Retinal pigment epithelial cell (primary cell): ENCODE measurements at regions not wholly inside any gene's neighbourhood (a gene's known extent, or its start where the extent isn't known, plus 50 kb on each side); places are given as distances from the start of the nearest gene placed in this dataset.
A peak's percentile ranks its signal among the peaks of the same experiment; 100 is the strongest.

Experiments
- DNase-seq: peaks from one replicate; pipeline ENCODE4 v3.0.0-alpha.2; 2010; ENCODE audit warnings: low read depth
- H3K4me3 ChIP-seq: 2 replicates; pipeline ENCODE4 v1.5.1; 2011; ENCODE audit warnings: mild to moderate bottlenecking, low read length, control low read depth, moderate library complexity
- TF ChIP-seq, protein P1 (sequence below): conservative IDR thresholded peaks from 2 replicates; pipeline ENCODE4 v1.5.1; 2011; ENCODE audit warnings: low read depth, low read length, control low read depth, inconsistent platforms

DNA sequence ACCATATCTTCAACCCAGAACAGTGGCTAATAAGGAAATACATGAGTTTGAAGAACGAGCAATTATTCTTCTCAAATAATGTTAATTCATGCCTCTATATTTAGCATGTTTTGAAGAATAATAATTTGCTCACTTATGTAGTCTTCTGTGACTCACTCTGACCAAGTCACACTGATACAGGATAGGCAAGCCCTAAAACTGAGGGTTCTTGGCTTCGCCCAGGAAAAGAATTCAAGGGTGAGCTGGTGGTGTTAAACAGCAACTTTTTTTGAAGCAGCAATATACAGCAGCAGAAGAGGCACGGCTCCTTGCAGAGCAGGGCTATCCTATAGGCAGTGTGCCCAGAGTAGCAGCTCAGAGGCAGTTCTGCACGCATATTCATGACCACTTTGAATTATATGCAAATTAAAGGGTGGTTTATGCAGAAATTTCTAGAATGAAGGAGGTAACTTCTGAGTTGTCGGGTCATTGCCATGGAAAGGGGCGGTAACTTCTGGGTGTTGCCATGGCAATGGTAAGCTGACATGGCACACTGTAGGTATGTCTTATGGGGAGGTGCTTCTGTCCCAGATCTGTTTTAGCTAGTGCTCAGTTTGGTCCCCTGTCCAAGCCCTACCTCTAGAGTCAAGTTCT, 200.6 kb downstream of the RND3 start:
- DNase-seq: no peak
- TF ChIP-seq, protein P1, sequence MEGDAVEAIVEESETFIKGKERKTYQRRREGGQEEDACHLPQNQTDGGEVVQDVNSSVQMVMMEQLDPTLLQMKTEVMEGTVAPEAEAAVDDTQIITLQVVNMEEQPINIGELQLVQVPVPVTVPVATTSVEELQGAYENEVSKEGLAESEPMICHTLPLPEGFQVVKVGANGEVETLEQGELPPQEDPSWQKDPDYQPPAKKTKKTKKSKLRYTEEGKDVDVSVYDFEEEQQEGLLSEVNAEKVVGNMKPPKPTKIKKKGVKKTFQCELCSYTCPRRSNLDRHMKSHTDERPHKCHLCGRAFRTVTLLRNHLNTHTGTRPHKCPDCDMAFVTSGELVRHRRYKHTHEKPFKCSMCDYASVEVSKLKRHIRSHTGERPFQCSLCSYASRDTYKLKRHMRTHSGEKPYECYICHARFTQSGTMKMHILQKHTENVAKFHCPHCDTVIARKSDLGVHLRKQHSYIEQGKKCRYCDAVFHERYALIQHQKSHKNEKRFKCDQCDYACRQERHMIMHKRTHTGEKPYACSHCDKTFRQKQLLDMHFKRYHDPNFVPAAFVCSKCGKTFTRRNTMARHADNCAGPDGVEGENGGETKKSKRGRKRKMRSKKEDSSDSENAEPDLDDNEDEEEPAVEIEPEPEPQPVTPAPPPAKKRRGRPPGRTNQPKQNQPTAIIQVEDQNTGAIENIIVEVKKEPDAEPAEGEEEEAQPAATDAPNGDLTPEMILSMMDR: no peak
- H3K4me3 ChIP-seq: no peak overlapping the region

DNA sequence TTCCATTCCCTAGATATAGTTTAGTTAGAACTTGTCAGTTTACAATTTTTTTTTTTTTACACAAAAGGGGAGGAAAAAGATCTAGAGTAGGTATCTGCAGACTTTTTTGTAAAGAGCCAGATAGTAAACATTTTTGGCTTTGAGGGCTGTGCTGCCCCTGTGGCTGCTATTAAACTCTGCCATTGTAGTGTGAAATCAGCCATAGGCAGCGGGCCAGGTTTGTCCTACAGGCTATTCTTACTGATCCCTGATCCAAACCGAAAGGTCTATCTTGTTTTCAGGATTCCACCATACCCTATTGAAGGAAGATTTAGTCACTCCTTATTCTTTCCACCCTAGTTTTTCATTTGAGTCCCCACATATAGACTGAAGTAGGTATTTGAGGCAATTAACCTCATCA, 203.4 kb downstream of the RND3 start:
- DNase-seq: no peak
- TF ChIP-seq, protein P1: no peak
- no peak overlapping the region for H3K4me3 ChIP-seq

DNA sequence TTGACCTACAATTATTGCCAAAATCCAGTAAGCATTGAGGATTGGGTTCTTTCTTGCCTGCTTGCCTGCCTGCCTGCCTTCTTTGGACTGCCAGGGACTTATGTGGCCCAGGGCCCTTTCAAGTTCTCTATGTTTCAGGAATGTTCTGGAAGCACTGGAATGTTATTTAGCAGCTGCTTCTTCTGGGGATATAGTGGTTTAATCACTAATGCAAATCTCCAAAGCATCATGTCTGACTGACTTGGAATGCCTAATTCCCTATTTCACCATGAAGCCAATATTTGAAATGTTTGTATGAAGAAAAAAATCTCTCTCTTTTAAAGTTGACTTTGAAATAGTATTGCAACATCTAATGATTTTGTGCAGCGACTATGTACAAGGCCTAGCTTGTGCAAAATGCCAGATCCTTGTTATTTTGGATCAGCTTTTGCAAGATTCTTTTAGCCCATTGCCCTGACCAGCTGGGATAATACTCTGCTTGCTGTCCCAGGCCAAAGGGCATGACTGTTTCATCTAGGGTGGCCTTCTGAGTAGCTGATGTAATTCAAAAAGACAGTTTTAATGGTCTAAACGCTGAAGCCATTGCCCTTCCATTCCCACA, 204.6 kb downstream of the RND3 start:
- no peak overlapping the region for H3K4me3 ChIP-seq
- TF ChIP-seq, protein P1: no peak
- peak; percentile 69 for DNase-seq

DNA sequence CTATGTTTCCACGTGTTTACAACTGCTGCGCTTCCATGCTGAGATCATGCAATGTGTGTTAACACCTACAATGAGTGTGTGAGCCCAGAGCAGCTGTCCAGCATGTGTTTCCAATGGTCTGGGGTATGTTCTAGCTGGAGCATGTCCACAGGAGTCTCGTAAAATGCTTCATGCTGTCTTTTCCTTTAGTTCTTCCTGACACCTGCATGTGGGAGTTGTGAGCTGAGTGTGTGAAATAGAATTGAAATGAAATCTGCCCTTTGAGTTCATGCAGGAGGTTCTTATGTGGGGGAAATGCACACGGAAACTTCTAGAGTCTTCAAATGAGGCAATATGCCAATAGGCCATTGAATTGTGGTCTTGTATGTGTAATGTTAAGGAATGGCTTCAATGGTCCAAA, 205.1 kb downstream of the RND3 start:
- no peak overlapping the region for H3K4me3 ChIP-seq
- TF ChIP-seq, protein P1: no peak
- DNase-seq: no peak

DNA sequence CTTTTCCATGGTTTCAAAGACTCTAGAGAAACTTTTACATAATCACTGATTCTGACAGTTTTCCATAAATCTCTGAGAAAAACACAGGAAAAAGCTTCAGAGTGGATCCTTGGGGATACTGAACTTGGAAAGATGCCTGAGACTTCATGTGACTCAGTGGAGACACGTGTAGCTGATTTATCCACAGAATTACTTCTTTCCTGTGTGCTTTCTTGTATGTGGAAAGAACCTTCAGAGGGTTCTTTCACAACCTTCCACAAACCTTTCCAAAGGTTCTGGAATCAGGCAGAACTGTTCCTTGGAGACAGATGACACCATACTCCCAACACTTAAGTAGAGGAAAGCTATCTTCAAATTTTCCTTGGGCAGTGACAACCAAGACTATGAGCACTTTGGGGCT, 207.2 kb downstream of the RND3 start:
- TF ChIP-seq, protein P1: no peak
- DNase-seq: no peak
- no peak overlapping the region for H3K4me3 ChIP-seq

DNA sequence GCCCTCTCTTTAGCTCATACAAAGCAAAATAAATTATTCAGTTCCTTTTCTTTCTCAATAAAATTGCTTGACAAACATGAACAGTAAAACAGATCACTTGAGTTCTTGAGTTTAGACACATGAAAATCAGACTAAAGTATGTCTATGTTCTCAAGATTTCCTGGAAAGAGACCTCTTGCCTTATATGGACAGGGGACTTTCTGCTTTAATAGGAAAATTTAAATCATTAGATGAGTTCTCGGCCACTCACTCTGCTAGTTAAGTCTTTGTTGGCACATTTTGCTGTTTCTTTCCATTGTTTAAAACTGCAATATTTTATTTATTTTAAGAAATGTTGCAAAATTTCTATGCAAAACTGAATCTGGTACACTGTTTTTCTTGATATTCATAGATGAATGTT, 207.8 kb downstream of the RND3 start:
- H3K4me3 ChIP-seq: no peak overlapping the region
- no peak for DNase-seq
- TF ChIP-seq, protein P1: no peak

DNA sequence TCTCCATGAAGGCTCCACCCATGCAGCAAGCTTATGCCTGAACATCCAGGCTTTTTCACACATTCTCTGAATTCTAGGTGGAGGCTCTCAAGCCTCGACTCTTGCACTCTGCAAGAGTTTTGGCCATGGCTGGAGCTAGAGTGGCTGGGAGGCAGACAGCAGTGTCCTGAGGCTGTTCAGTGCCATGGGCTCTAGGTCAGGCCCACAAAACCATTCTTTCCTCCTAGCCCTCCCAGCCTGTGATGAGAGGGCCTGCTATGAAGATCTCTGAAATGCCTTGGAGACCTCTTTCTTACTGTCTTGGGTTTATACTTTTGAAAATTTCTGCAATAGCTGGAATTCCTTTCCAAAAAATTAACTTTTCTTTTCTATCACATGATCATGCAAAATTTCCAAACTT, 210.7 kb downstream of the RND3 start:
- H3K4me3 ChIP-seq: no peak overlapping the region
- DNase-seq: no peak
- TF ChIP-seq, protein P1: no peak
